ENCODE measurements at regions not wholly inside any gene's neighbourhood (a gene's known extent, or its start where the extent isn't known, plus 50 kb on each side); places are given as distances from the start of the nearest gene placed in this dataset.

- Histone ChIP-seq H3K27ac (no peak overlapping the region), H3K9me3 (no peaks in the 10 kb centered on the region), H3K4me2 (no peak overlapping the region), H3K4me3 (no peak overlapping the region), H3K4me1 (no peaks in the 10 kb centered on the region)
- DNase-seq (ENCODE audit: low read depth in 1 of 2, low spot score in 1 of 2) (no peak), FAIRE-seq (no peak), ATAC-seq (no peak)
- WGBS (ENCODE audit: missing lambda C conversion rate): 28% methylated on average over 3 of the region's 3 CpGs
- CTCF ChIA-PET: no interaction called here
- POLR2A ChIA-PET: no interaction called here
- no peak for TF ChIP-seq ZFP36 (IDR thresholded peaks at IDR 0.05; ENCODE audit: borderline replicate concordance, partially characterized antibody)
- no peak for TF ChIP-seq KDM5A (IDR thresholded peaks at IDR 0.05)
- no peak for TF ChIP-seq USF2 (IDR thresholded peaks at IDR 0.05)
- TF ChIP-seq ATOH8 (CRISPR knock-in tag; IDR thresholded peaks at IDR 0.05; ENCODE audit: low read depth): no peak
- no peak for TF ChIP-seq EP300 (IDR thresholded peaks at IDR 0.05)
- no peak for TF ChIP-seq ZNF302 (CRISPR knock-in tag; IDR thresholded peaks at IDR 0.05)
- no peak for TF ChIP-seq BHLHE40 (IDR thresholded peaks at IDR 0.05; ENCODE audit: low read depth, low read length)
- TF ChIP-seq FOSB (CRISPR knock-in tag; IDR thresholded peaks at IDR 0.05): no peak
- TF ChIP-seq GATA3 (IDR thresholded peaks at IDR 0.05; ENCODE audit: borderline replicate concordance): no peak
- no peak for TF ChIP-seq RNF2 (IDR thresholded peaks at IDR 0.05; ENCODE audit: borderline replicate concordance, low read depth)
- no peak for TF ChIP-seq REST (IDR thresholded peaks at IDR 0.05)
- no peak for TF ChIP-seq CBX8 (IDR thresholded peaks at IDR 0.05)
- no peak for TF ChIP-seq HOXB13 (CRISPR knock-in tag; IDR thresholded peaks at IDR 0.05; ENCODE audit: low read depth)
Measured at GRCh38 chr16:60246086-60246485, 1512.0 kb upstream of the GOT2 start.

- no peak for ATAC-seq
- ChIA-PET CTCF (no interaction called here), POLR2A (no interaction called here)
- no peak overlapping the region for H3K4me2 ChIP-seq
- no peak for TF ChIP-seq ESRRA (IDR thresholded peaks at IDR 0.05; ENCODE audit: borderline replicate concordance, low read length)
- peak; percentile 95 for TF ChIP-seq ZC3H11A (IDR thresholded peaks at IDR 0.05)
- no peak for DNase-seq (ENCODE audit: low read depth in 1 of 2, low spot score in 1 of 2)
- 50% methylated on average over 1 of the region's 1 CpG for WGBS (ENCODE audit: missing lambda C conversion rate)
- FAIRE-seq: no peak
- H3K27ac ChIP-seq: no peak overlapping the region
- no peaks in the 10 kb centered on the region for H3K4me1 ChIP-seq
- H3K9me3 ChIP-seq: no peaks in the 10 kb centered on the region
- no peak overlapping the region for H3K4me3 ChIP-seq
Measured at GRCh38 chr16:60241671-60242070, 1507.6 kb upstream of the GOT2 start.

GRCh38 chr16:60230666-60231065, 1496.5 kb upstream of the GOT2 start:
- no peak overlapping the region for H3K27ac ChIP-seq
- TF ChIP-seq HMGXB4 (CRISPR knock-in tag; IDR thresholded peaks at IDR 0.05; ENCODE audit: borderline replicate concordance): no peak
- no peak for TF ChIP-seq CBX8 (IDR thresholded peaks at IDR 0.05)
- no peak for TF ChIP-seq JUN (IDR thresholded peaks at IDR 0.05)
- TF ChIP-seq ZNF302 (CRISPR knock-in tag; IDR thresholded peaks at IDR 0.05): no peak
- no peak for TF ChIP-seq USF2 (IDR thresholded peaks at IDR 0.05)
- TF ChIP-seq E2F6 (IDR thresholded peaks at IDR 0.05; ENCODE audit: borderline replicate concordance, low read depth): no peak
- no peak for TF ChIP-seq HES2 (IDR thresholded peaks at IDR 0.05)
- TF ChIP-seq CBX2 (IDR thresholded peaks at IDR 0.05; ENCODE audit: borderline replicate concordance, low read depth): no peak
- no peaks in the 10 kb centered on the region for H3K9me3 ChIP-seq
- peaks cover 13% of the 10 kb centered on the region; the same call in 2 of the 3 replicates for H3K4me1 ChIP-seq
- H3K4me2 ChIP-seq: peak overlapping the region; percentile 31
- H3K4me3 ChIP-seq: no peak overlapping the region
- POLR2A ChIA-PET: no interaction called here
- ATAC-seq (no peak), DNase-seq (ENCODE audit: low read depth in 1 of 2, low spot score in 1 of 2) (no peak), FAIRE-seq (no peak)
- CTCF ChIA-PET: no interaction called here
- 6% methylated on average over 4 of the region's 4 CpGs for WGBS (ENCODE audit: missing lambda C conversion rate)
